ENCODE measurements at regions not wholly inside any gene's neighbourhood (a gene's known extent, or its start where the extent isn't known, plus 50 kb on each side); places are given as distances from the start of the nearest gene placed in this dataset.

GRCh38 chr14:83441801-83442200 lies 1908.1 kb upstream of the SEL1L start:
- POLR2A ChIA-PET, result no interaction called here
- no peak for DNase-seq (ENCODE audit: low read depth, low spot score)
- Histone ChIP-seq H3K9me3 (ENCODE audit: control insufficient read depth, insufficient read depth, low read depth, low read length) (no peaks in the 10 kb centered on the region), H3K4me1 (ENCODE audit: control insufficient read depth, insufficient read depth, low read length) (no peaks in the 10 kb centered on the region), H3K4me3 (ENCODE audit: low read depth in 2 of 2, low read length in 2 of 2) (no peak overlapping the region), H3K27me3 (ENCODE audit: control insufficient read depth, insufficient read depth, low read length) (no peaks in the 10 kb centered on the region), H3K27ac (ENCODE audit: low read length) (no peak overlapping the region), H3K36me3 (ENCODE audit: control insufficient read depth, insufficient read depth, low read length) (no peaks in the 10 kb centered on the region)
- CTCF ChIA-PET, result no interaction called here
- no peak for ATAC-seq
- intact Hi-C loops (cut with micrococcal nuclease; ENCODE audit: unreplicated experiment), result no loop called here
- TF ChIP-seq POLR2AphosphoS5 (IDR thresholded peaks at IDR 0.05; ENCODE audit: low read depth, low read length) (no peak), REST (IDR thresholded peaks at IDR 0.05; ENCODE audit: insufficient read depth in 1 of 2, low read depth in 2 of 2, low read length in 1 of 2) (no peak), TCF7L2 (IDR thresholded peaks at IDR 0.05; ENCODE audit: low read depth, low read length) (no peak), CTCF (IDR thresholded peaks at IDR 0.05) (no peak), SIN3A (IDR thresholded peaks at IDR 0.05; ENCODE audit: borderline replicate concordance, insufficient read depth, low read depth, low read length) (no peak)
- no TSS peak for BruUV-seq (replicated peaks)
- in situ Hi-C loops (cut with HindIII; ENCODE audit: low pct_unique_long_range_greater_than_20kb, low sequenced_read_pairs), result no loop called here

- H3K27me3 ChIP-seq (ENCODE audit: control insufficient read depth, insufficient read depth, low read length), result no peaks in the 10 kb centered on the region
- no peaks in the 10 kb centered on the region for H3K36me3 ChIP-seq (ENCODE audit: control insufficient read depth, insufficient read depth, low read length)
These were observed 1921.9 kb upstream of the SEL1L start for GRCh38 chr14:83455561-83455960.

More at GRCh38 chr14:83455561-83455960, 1921.9 kb upstream of the SEL1L start:
- H3K4me1 ChIP-seq (ENCODE audit: control insufficient read depth, insufficient read depth, low read length), result no peaks in the 10 kb centered on the region
- BruUV-seq (replicated peaks), result no TSS peak
- H3K4me3 ChIP-seq (ENCODE audit: low read depth in 2 of 2, low read length in 2 of 2), result no peak overlapping the region
- no peaks in the 10 kb centered on the region for H3K9me3 ChIP-seq (ENCODE audit: control insufficient read depth, insufficient read depth, low read depth, low read length)
- in situ Hi-C loops (cut with HindIII; ENCODE audit: low pct_unique_long_range_greater_than_20kb, low sequenced_read_pairs), result no loop called here
- intact Hi-C loops (cut with micrococcal nuclease; ENCODE audit: unreplicated experiment), result no loop called here
- CTCF ChIA-PET, result no interaction called here
- TF ChIP-seq SIN3A (IDR thresholded peaks at IDR 0.05; ENCODE audit: borderline replicate concordance, insufficient read depth, low read depth, low read length) (no peak), TCF7L2 (IDR thresholded peaks at IDR 0.05; ENCODE audit: low read depth, low read length) (no peak), POLR2AphosphoS5 (IDR thresholded peaks at IDR 0.05; ENCODE audit: low read depth, low read length) (no peak), CTCF (IDR thresholded peaks at IDR 0.05) (no peak), REST (IDR thresholded peaks at IDR 0.05; ENCODE audit: insufficient read depth in 1 of 2, low read depth in 2 of 2, low read length in 1 of 2) (no peak)
- DNase-seq (ENCODE audit: low read depth, low spot score) (no peak), ATAC-seq (no peak)
- H3K27ac ChIP-seq (ENCODE audit: low read length), result no peak overlapping the region
- POLR2A ChIA-PET, result no interaction called here
